ENCODE measurements at regions not wholly inside any gene's neighbourhood (a gene's known extent, or its start where the extent isn't known, plus 50 kb on each side); places are given as distances from the start of the nearest gene placed in this dataset.

GRCh38 chr15:97566961-97567360 is 393.5 kb upstream of the ARRDC4 start:
- H3K23ac ChIP-seq (ENCODE audit: low read depth, low read length), result no peak overlapping the region
- H2AK5ac ChIP-seq (ENCODE audit: low read depth, low read length), result no peak overlapping the region
- no peak overlapping the region for H2BK20ac ChIP-seq (ENCODE audit: low read depth, low read length)
- in situ Hi-C loops (cut with MboI; ENCODE audit: low sequenced_read_pairs) (no loop called here), dilution Hi-C loops (cut with HindIII; ENCODE audit: low sequenced_read_pairs, unreplicated experiment) (no loop called here), intact Hi-C loops (cut with micrococcal nuclease) (no loop called here)
- DNase-seq (no peak), ATAC-seq (ENCODE audit: low read depth) (no peak)
- H3K4ac ChIP-seq (ENCODE audit: low read depth, low read length), result no peak overlapping the region
- no peaks in the 10 kb centered on the region for H3K36me3 ChIP-seq (ENCODE audit: control insufficient read depth, insufficient read depth, low read length)
- POLR2A ChIA-PET (ENCODE audit: unreplicated experiment), result no interaction called here
- TF ChIP-seq ELK1 (IDR thresholded peaks at IDR 0.05; ENCODE audit: borderline replicate concordance, low read depth, low read length), result no peak
- TF ChIP-seq, protein P1, sequence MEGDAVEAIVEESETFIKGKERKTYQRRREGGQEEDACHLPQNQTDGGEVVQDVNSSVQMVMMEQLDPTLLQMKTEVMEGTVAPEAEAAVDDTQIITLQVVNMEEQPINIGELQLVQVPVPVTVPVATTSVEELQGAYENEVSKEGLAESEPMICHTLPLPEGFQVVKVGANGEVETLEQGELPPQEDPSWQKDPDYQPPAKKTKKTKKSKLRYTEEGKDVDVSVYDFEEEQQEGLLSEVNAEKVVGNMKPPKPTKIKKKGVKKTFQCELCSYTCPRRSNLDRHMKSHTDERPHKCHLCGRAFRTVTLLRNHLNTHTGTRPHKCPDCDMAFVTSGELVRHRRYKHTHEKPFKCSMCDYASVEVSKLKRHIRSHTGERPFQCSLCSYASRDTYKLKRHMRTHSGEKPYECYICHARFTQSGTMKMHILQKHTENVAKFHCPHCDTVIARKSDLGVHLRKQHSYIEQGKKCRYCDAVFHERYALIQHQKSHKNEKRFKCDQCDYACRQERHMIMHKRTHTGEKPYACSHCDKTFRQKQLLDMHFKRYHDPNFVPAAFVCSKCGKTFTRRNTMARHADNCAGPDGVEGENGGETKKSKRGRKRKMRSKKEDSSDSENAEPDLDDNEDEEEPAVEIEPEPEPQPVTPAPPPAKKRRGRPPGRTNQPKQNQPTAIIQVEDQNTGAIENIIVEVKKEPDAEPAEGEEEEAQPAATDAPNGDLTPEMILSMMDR (conservative IDR thresholded peaks at IDR 0.05; ENCODE audit: low read depth, low read length), result no peak
- TF ChIP-seq MXI1 (IDR thresholded peaks at IDR 0.05; ENCODE audit: borderline replicate concordance, low read depth, low read length), result no peak
- no peak for TF ChIP-seq SMC3 (IDR thresholded peaks at IDR 0.05; ENCODE audit: low read depth, low read length)
- H3K9me3 ChIP-seq (ENCODE audit: control insufficient read depth, insufficient read depth, low read length), result peaks cover 5% of the 10 kb centered on the region
- no peaks in the 10 kb centered on the region for H3K79me1 ChIP-seq (ENCODE audit: low read depth in 1 of 2, low read length in 2 of 2)
- H3K9me1 ChIP-seq (ENCODE audit: insufficient read depth, low read length), result no peaks in the 10 kb centered on the region
- H4K91ac ChIP-seq (ENCODE audit: insufficient read depth, low read depth, low read length), result no peak overlapping the region
- H4K5ac ChIP-seq (ENCODE audit: low read depth, low read length), result no peak overlapping the region
- H3K9ac ChIP-seq (ENCODE audit: low read depth, low read length), result no peak overlapping the region
- no peaks in the 10 kb centered on the region for H3K4me1 ChIP-seq (ENCODE audit: control insufficient read depth, insufficient read depth, low read length)
- H2BK5ac ChIP-seq (ENCODE audit: low read depth, low read length, poor library complexity, severe bottlenecking), result no peak overlapping the region
- H4K8ac ChIP-seq (ENCODE audit: low read depth in 2 of 2, low read length in 2 of 2), result no peak overlapping the region
- H2AFZ ChIP-seq (replicated peaks; ENCODE audit: low read length, poor library complexity), result no peak overlapping the region
- no peak overlapping the region for H3K4me2 ChIP-seq (ENCODE audit: low read depth, low read length)
- CTCF ChIA-PET, result no interaction called here
- no peak overlapping the region for H3K14ac ChIP-seq (replicated peaks; ENCODE audit: low read depth, low read length)
- no peaks in the 10 kb centered on the region for H3K27me3 ChIP-seq (ENCODE audit: control insufficient read depth, insufficient read depth, low read length)
- no peak overlapping the region for H3K27ac ChIP-seq (ENCODE audit: insufficient read depth, low read length)
- no peaks in the 10 kb centered on the region for H4K20me1 ChIP-seq (ENCODE audit: insufficient read depth, low read length)
- no peak overlapping the region for H3K18ac ChIP-seq (ENCODE audit: low read depth, low read length)
- no TSS peak for BruUV-seq (replicated peaks)
- H3K4me3 ChIP-seq (ENCODE audit: insufficient read depth, low read depth, low read length), result no peak overlapping the region
- no peak overlapping the region for H3K56ac ChIP-seq (ENCODE audit: extremely low read depth, insufficient read depth, low read length)
- H2AK9ac ChIP-seq (replicated peaks; ENCODE audit: low read depth, low read length, poor library complexity), result no peak overlapping the region
- no peak overlapping the region for H2BK120ac ChIP-seq (ENCODE audit: low read depth, low read length)
- H2BK15ac ChIP-seq (ENCODE audit: low read depth, low read length), result no peak overlapping the region

Data from IMR-90 (cell line).